ENCODE measurements at regions not wholly inside any gene's neighbourhood (a gene's known extent, or its start where the extent isn't known, plus 50 kb on each side); places are given as distances from the start of the nearest gene placed in this dataset.

DNA sequence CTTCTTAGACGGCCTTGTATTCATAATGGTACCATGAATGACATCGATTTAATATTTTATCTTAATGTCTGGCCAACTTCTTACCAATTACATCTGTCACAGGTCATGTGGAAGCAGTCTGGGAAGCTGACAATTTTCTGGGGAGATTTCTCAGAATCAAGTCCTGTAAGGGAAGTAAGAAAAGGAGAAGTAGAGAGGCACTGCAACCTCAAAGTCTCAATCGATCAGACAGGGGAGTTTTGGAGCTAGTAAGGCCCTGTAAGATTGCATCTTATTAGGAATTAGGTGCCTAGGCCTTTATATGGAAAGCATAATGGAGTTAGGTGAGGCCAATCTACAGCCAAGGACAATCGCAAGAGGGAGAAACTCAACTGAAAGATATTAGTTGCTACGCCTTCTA is 694.6 kb upstream of the SORCS1 start:
- no peak for DNase-seq

- no peak for DNase-seq
Measured at GRCh38 chr10:107856047-107856315, 691.5 kb upstream of the SORCS1 start.

- DNase-seq: no peak
Measured at GRCh38 chr10:107855301-107856046, 691.0 kb upstream of the SORCS1 start.

DNA sequence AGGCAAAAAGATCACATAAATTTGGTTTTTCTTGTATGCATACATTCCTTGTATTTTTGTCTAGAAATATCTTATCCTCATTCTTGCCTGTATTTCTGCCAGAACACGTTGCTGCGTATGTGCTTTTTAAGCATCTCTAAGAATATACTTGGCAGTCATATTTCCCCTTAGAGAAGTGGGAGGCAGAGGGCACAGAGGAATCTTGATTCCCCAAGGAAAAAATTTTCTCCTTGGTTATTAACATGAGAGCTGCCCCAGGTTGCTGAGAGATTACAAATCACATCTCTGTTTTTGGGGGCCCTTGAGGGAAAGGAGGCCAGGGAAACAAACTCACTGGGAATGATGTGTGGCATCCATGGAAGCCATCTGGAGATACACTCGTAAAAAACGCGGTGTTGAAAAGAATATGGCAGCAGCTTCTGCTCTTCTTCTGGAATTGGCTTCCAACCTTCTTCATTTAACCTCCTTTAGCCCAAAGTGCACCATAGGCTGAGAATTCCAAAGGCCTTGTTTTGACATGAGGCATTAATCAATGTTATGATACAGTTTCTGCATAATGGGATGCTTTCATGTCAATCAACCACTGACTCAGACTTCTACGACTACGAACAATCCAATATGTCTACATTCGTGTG is 684.3 kb upstream of the SORCS1 start:
- DNase-seq: no peak

- DNase-seq: no peak
Measured at GRCh38 chr10:107847620-107848019, 683.1 kb upstream of the SORCS1 start.

DNA sequence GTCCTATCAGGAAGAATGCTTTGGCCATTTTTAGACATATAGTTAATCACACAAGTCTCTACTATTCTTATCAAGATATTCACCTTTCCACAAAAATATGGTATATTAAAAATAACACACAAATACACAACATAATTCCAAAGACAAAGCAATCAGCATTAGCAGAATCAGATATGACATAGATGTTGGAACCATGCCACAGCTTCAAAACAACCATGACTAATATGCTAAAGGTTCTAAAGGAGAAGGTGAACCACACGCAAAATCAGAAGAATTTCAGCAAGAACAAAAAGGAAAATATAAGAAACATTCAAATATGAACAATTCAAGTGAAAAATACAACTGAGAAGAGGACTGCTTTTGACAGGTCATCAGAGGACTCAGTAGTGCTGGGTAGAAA is 670.2 kb upstream of the SORCS1 start:
- no peak for DNase-seq

DNA sequence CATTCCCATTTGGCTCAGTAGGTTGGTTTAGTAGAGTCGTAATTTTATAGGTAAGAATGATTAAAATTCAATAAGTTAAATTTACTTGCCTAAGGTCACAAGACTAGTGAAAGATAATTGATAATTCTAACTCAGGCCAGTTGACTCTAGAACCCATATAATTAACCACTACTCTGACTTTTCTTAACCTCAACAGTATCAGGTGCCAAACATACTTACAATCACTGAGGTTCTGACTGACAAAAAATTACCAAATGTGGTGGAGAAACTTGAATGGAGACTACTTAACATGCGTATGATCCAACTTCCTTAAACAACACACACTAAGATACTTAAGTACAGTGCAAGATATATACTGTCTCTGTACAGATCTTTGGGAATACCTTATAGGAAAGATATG is 667.3 kb upstream of the SORCS1 start:
- DNase-seq: no peak

DNA sequence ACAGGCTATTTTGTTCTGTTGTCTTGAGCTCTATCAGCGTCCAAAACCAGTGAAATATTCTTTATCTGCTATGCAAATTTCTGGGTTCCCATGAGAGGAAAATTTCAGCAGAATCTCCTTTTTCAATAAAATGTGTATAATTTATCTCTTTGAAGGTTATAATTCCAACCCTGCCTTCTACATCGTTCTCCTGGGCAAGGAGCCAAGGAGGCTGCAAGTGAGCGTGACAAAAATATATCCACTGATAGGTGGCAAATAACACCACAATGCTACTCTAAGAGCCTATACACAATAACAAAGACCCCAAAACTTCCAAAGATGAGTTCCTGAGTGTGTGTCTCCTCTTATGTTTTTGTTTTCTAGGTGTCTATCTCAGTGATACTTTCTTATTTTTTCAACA is 664.7 kb upstream of the SORCS1 start:
- no peak for DNase-seq

GRCh38 chr10:107826171-107826570 is 661.7 kb upstream of the SORCS1 start:
- DNase-seq: no peak

GRCh38 chr10:107814865-107815487 is 650.5 kb upstream of the SORCS1 start:
- DNase-seq: peak in 2 of 3 experiments; percentile 5 to 40

- DNase-seq: no peak
Measured at GRCh38 chr10:107813451-107814162, 649.1 kb upstream of the SORCS1 start.

- no peak for DNase-seq
Measured at GRCh38 chr10:107809889-107810288, 645.4 kb upstream of the SORCS1 start.

DNA sequence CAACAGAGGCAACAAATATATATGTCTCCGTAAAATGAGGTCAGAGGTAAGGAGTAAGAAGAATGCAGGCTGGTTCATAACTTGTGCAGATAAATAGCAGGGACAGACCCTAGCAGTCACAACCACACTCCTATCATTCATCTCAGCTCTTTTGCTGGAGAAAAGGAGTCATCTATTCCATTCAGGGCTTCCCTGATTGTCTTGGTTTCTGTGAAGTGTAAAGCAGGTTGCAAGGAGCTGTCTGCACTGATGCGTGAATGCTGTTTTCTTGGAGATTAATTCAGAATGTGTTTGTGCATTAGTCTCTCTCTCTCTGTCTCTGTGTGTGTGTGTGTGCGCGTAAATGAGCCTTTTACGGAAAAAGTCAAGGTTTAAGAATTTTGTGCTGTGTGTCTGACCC is 643.3 kb upstream of the SORCS1 start:
- no peak for DNase-seq

- no peak for DNase-seq
Measured at GRCh38 chr10:107806026-107806425, 641.5 kb upstream of the SORCS1 start.

DNA sequence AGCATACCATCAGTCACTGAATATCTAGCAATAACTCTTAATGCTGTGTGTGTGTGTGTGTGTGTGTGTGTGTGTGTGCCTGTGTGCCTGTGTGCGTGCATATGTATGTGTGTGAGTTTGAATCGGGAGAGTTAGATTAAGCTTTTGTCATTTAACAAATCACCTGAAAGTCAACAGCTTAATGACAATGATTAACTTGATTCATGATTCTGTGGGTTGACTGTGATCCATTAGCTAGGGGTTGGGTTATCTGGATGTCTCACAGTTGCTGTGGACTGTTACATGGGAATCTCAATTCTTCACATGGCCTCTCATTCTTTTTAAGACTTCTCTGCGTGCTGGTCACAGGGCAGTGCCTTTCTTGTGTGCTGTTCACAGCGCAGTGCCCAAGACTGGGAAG is 639.0 kb upstream of the SORCS1 start:
- DNase-seq: no peak

DNA sequence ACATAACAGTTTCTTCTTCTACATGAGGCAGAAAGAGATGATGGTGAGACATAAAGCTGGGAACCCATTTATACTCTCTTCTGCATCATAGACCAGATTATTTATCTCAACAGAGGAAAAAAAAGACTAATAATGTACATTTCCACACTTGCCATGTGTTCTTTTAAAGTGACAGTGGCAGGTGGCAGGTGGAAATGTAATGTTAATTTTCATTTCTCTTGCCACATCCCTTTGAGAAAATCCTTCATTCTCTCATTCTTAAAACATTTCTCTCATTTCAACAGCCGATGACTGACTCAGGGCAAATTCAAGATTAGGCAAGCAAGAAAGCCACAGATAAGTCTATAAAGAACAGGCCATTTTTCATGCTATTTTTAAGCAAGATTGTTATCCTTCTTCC is 635.6 kb upstream of the SORCS1 start:
- no peak for DNase-seq

DNA sequence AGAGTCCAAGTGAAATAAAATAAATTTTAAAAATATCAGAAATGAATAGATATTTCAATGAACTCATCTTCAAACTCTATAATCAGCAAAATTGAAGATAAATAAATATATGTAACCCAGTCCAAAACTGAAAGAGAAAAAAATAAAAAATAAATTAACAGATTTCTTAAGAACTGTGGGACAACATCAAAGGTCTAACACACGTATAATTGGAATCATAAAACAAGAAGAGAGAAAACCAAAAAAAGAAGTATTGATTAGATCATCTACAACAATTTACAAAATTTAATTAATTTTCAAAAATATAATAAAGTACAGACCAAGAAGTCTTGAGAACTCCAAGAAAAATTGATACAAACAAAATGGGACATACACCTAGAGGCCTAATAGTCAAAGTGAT is 625.8 kb upstream of the SORCS1 start:
- DNase-seq: no peak

DNA sequence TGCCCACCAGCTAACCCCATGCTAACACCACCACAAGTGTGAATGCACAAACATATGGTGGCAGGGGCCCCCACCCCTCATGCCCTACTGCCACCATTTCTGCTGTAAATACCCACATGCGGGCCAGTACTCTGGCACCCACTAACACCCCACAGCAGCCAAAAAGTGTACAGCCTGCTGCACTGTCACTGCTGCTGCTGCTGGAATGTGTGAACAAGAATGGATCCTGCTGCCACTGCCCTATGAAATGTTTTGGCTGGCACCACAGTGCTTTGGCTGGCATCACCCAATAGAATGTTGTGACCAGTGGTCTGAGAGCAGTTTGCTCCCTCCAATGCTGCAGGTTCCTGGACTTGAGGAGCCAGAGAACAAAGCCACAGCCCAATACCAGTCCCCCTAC is 606.6 kb upstream of the SORCS1 start:
- DNase-seq: no peak

DNA sequence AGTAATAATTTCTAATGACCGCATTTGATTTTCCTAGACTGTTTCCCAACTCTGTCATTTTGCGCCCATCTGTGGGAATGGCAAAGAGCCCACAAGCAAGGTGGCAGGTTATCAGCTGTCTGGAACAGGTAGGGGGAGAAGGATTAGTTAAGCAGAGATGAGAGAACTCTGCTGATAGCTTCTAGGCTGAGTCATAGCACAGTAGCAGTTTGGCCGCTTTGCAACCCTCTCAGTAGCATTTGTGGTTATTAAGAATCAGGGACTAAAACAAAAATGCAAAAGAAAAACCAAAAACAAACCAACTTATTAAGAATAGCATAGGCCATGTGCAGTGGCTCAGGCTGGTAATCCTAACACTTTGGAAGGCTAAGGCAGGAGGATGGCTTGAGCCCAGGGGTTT is 602.7 kb upstream of the SORCS1 start:
- DNase-seq: no peak

- DNase-seq: no peak
Measured at GRCh38 chr10:107754814-107755213, 590.3 kb upstream of the SORCS1 start.

DNA sequence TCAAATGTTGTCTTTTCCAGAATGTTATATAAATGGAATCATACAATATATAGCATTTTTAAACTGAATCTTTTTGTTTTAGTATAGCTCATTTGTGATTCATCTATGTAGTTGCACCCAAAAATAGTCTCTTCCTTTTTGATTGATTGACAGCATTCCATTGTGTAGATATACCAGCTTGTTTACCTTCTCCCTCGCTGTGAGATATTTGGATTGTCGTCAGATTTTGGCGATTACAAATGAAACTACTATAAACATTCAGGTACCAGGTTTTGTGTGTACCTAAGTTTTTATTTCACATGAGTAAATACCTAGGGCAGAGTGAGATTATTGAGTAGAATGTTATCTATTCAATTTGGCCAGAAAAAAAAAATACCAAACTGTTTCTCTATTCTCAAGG is 584.7 kb upstream of the SORCS1 start:
- no peak for DNase-seq

DNA sequence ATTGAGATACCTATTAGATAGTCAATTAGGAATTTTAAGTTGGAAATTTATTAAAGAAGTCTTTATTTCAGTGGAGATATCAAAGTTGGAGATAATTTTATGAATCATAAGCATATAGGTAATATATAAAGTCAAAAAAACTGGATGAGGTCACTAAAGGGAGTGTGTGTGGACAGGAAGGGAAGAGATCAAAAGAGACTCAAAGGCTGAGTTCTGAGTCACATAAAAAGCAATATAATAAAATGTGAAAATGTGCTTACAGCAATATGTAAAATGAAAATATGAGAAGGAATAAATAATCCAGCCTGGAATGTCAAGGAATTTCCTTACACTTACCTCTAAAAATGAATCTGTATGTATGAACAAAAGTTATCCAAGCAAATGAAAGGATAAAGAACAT is 583.3 kb upstream of the SORCS1 start:
- no peak for DNase-seq

GRCh38 chr10:107741971-107742370 is 577.5 kb upstream of the SORCS1 start:
- DNase-seq: no peak

All from NCI-H1417 (cell line).